Endothelial cell (in vitro differentiated cells): ENCODE measurements at regions not wholly inside any gene's neighbourhood (a gene's known extent, or its start where the extent isn't known, plus 50 kb on each side); places are given as distances from the start of the nearest gene placed in this dataset.

Source experiments
- DNase-seq: peaks from one replicate; pipeline ENCODE4 v3.0.0; 2021; ENCODE audit warnings: low spot score
- H3K27ac Mint-ChIP-seq: one replicate; pipeline ENCODE4 v1.8.0; 2021; ENCODE audit warnings: mixed read lengths, inconsistent platforms; ENCODE audit not compliant: unreplicated experiment
- H3K27me3 Mint-ChIP-seq: one replicate; pipeline ENCODE4 v1.8.0; 2021; ENCODE audit warnings: mild to moderate bottlenecking, moderate library complexity, mixed read lengths, inconsistent platforms; ENCODE audit not compliant: unreplicated experiment
- H3K36me3 Mint-ChIP-seq: one replicate; pipeline ENCODE4 v1.8.0; 2021; ENCODE audit warnings: mild to moderate bottlenecking, low read depth, mixed read lengths, inconsistent platforms; ENCODE audit not compliant: unreplicated experiment
- H3K4me1 Mint-ChIP-seq: one replicate; pipeline ENCODE4 v1.8.0; 2021; ENCODE audit warnings: mild to moderate bottlenecking, mixed read lengths, inconsistent platforms; ENCODE audit not compliant: unreplicated experiment
- H3K4me3 Mint-ChIP-seq: one replicate; pipeline ENCODE4 v1.8.0; 2021; ENCODE audit warnings: mild to moderate bottlenecking, mixed read lengths, inconsistent platforms; ENCODE audit not compliant: unreplicated experiment
- H3K9me3 Mint-ChIP-seq: one replicate; pipeline ENCODE4 v1.8.0; 2021; ENCODE audit warnings: mixed read lengths, inconsistent platforms; ENCODE audit not compliant: unreplicated experiment
- TF ChIP-seq, protein P1 (sequence below): fragments of 200-600 bp; sonication (generic); IDR thresholded peaks from one replicate; pipeline ENCODE4 v1.5.0; 2021; ENCODE audit warnings: antibody characterized with exemption; ENCODE audit not compliant: unreplicated experiment

DNA sequence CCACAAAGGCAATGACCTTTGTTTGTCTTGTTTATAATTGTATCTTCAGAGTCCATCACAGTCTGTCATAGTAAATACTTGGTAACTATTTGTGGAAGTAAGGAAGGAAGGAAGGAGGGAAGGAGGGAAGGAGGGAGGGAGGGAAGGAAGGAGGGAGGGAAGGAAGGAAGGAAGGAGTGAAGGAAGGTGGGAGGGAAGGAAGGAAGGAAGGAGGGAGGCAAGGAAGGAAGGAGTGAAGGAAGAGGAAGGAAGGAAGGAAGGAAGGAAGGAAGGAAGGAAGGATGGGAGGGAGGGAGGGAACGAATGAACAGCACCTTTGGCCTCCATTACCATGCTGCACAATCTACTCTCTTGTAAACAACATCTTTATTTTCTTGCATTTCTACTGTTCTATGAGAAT, 559.5 kb upstream of the PKN2 start:
- H3K9me3 Mint-ChIP-seq: no peaks in the 10 kb centered on the region
- H3K4me3 Mint-ChIP-seq: no peak overlapping the region
- no peaks in the 10 kb centered on the region for H3K4me1 Mint-ChIP-seq
- H3K36me3 Mint-ChIP-seq: no peaks in the 10 kb centered on the region
- H3K27ac Mint-ChIP-seq: no peak overlapping the region
- DNase-seq: no peak
- TF ChIP-seq, protein P1, sequence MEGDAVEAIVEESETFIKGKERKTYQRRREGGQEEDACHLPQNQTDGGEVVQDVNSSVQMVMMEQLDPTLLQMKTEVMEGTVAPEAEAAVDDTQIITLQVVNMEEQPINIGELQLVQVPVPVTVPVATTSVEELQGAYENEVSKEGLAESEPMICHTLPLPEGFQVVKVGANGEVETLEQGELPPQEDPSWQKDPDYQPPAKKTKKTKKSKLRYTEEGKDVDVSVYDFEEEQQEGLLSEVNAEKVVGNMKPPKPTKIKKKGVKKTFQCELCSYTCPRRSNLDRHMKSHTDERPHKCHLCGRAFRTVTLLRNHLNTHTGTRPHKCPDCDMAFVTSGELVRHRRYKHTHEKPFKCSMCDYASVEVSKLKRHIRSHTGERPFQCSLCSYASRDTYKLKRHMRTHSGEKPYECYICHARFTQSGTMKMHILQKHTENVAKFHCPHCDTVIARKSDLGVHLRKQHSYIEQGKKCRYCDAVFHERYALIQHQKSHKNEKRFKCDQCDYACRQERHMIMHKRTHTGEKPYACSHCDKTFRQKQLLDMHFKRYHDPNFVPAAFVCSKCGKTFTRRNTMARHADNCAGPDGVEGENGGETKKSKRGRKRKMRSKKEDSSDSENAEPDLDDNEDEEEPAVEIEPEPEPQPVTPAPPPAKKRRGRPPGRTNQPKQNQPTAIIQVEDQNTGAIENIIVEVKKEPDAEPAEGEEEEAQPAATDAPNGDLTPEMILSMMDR: no peak
- no peaks in the 10 kb centered on the region for H3K27me3 Mint-ChIP-seq

DNA sequence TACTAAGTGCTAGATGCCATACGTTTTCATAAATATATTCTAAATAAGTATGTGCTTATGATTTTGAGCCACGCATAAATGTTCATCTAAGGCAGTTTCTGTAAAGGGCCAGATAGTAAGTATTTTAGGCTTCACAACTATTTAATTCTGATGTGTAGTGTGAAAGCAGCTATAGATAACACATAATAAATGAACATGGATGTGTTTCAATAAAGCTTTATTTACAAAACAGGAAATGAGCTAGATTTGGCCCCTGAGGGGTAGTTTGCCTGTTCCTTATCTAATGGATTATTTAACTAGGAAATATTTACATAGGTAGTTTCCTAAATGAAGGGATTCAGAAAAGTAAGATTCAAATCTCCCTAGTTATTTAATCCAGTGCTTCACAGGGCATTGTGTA, 557.6 kb upstream of the PKN2 start:
- TF ChIP-seq, protein P1: no peak
- Mint-ChIP-seq H3K4me1 (no peaks in the 10 kb centered on the region), H3K4me3 (no peak overlapping the region), H3K36me3 (no peaks in the 10 kb centered on the region), H3K9me3 (no peaks in the 10 kb centered on the region), H3K27ac (no peak overlapping the region), H3K27me3 (no peaks in the 10 kb centered on the region)
- no peak for DNase-seq

DNA sequence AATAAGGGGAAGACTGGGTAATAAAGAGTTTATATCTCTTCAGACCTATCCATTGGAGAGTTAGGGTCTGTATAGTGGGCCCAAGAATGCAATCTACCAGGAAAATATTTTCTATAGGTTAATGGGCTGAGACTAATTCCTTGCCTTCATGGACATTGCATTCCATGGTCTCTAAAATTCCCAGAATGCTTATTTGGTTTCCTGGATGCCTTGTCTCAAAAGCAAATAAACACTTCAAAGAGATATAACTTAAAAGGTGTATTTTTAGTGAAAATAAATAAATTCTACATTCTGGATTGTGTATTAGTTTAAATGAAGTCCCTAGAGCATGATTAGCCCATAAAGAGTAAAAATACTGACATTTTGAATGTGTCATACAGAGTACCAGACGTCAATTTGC, 550.1 kb upstream of the PKN2 start:
- DNase-seq: no peak
- Mint-ChIP-seq H3K4me3 (no peak overlapping the region), H3K9me3 (no peaks in the 10 kb centered on the region), H3K27me3 (no peaks in the 10 kb centered on the region), H3K4me1 (no peaks in the 10 kb centered on the region), H3K27ac (no peak overlapping the region), H3K36me3 (no peaks in the 10 kb centered on the region)
- TF ChIP-seq, protein P1: no peak

DNA sequence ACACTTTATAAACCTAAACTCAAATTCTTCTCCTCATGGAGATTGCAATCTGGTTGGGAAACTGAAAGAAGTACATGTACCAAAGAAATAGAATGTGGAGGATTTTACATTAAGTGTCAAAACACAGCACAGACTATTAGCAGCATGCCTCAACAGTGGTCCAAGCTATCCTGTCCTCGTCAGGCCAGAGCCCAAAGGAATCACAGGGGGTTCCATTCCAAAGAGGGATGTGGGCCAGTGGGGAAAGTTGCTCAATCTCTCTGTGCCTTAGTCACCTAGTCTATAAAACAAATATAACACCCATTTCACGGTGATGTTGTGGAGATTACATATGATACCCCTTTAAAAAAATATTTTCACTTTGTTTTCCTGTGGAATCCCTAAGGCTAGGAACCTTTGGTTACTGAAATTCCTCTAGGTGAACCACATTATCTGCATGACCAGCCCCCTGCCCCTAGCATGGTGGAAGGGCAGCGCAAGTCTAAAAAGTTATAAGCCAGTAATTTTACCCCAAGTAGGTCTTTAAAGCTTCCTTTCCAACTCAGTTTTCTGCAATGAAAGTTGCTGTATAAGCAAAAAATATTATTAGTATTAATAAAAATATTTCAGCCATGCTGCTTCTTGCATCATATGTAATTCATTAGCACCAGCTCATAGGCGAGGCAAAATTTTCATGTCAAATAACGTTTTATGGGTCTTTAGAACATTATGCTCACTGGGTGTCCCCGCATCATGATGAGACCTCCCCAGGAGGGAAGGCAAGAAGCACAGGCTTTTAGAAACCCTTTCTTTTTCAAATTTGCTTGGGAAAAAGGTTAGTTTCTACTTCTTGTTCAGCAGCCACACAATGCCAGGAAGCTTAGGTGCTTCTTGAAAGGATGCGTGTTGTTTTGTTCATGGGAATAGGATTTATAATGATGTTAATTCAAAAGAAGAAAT, 548.8 kb upstream of the PKN2 start:
- Mint-ChIP-seq H3K27me3 (no peaks in the 10 kb centered on the region), H3K27ac (no peak overlapping the region), H3K9me3 (no peaks in the 10 kb centered on the region), H3K36me3 (no peaks in the 10 kb centered on the region), H3K4me1 (no peaks in the 10 kb centered on the region), H3K4me3 (no peak overlapping the region)
- DNase-seq: no peak
- TF ChIP-seq, protein P1: no peak

DNA sequence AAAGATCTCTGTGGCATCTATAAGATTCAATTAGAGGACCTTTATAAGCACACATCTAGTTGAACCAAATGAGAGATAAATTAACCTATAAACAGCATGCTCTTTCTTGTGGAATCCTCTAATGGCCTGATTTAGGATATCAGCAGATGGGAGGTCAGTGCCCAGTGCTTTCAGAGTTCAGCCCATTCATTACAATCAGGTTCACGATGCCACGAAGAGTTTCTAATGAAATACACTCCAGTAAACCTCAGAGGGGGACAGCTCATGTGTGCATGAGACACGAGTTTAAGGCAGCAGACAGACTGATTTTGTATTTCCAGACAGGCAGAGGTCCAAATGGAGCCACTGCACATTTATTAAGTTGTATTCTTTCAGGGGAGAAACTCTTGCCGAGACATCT, 544.4 kb upstream of the PKN2 start:
- no peaks in the 10 kb centered on the region for H3K36me3 Mint-ChIP-seq
- no peak overlapping the region for H3K27ac Mint-ChIP-seq
- no peaks in the 10 kb centered on the region for H3K4me1 Mint-ChIP-seq
- DNase-seq: no peak
- TF ChIP-seq, protein P1: no peak
- no peak overlapping the region for H3K4me3 Mint-ChIP-seq
- H3K27me3 Mint-ChIP-seq: no peaks in the 10 kb centered on the region
- no peaks in the 10 kb centered on the region for H3K9me3 Mint-ChIP-seq
